GM12891 (cell line): ENCODE measurements at regions not wholly inside any gene's neighbourhood (a gene's known extent, or its start where the extent isn't known, plus 50 kb on each side); places are given as distances from the start of the nearest gene placed in this dataset.

Experiments used
- POLR2A ChIP-seq: IDR thresholded peaks from 2 replicates; pipeline ENCODE4 v1.6.1; 2011; ENCODE audit warnings: low read depth, low read length, control low read depth
- POLR2AphosphoS5 ChIP-seq: IDR thresholded peaks from 2 replicates; pipeline ENCODE4 v1.6.1; 2011; ENCODE audit warnings: low read depth, low read length, control low read depth
- SPI1 ChIP-seq: IDR thresholded peaks from 2 replicates; pipeline ENCODE4 v1.6.1; 2011; ENCODE audit warnings: low read depth, low read length, control low read depth

- no peak for TF ChIP-seq POLR2A
- no peak for TF ChIP-seq SPI1
- TF ChIP-seq POLR2AphosphoS5 = no peak
These were observed 99.9 kb upstream of the FMR1 start for GRCh38 chrX:147811803-147812202.
